K562 (cell line): ENCODE measurements at regions not wholly inside any gene's neighbourhood (a gene's known extent, or its start where the extent isn't known, plus 50 kb on each side); places are given as distances from the start of the nearest gene placed in this dataset.

ENCODE experiments used
- CAMTA2 ChIP-seq: fragments of 250-450 bp; sonication (Bioruptor Pico); conservative IDR thresholded peaks from 2 replicates; pipeline ENCODE4 v1.5.1; 2022
- FOXM1 ChIP-seq, 2 experiments: fragments of 450-650 bp in 1 of 2; sonication (generic) in 1 of 2; formaldehyde crosslinking in 1 of 2; IDR thresholded peaks; 2 replicates each; pipeline versions ENCODE4 v1.6.1 to v1.9.0; 2017 to 2022; ENCODE audit warnings: low read depth in 2 of 2, mild to moderate bottlenecking in 2 of 2, missing genetic modification reagents in 1 of 2, moderate library complexity in 1 of 2
- MAZ ChIP-seq, 2 experiments: fragments of 450-650 bp in 1 of 2; sonication (generic) in 1 of 2; formaldehyde crosslinking; IDR thresholded peaks in 1 of 2; conservative IDR thresholded peaks in 1 of 2; 2 replicates each; pipeline versions ENCODE4 v1.4.0 to v1.5.0; 2020; ENCODE audit warnings: mild to moderate bottlenecking in 1 of 2, missing genetic modification reagents in 1 of 2
- NCOA2 ChIP-seq, 2 experiments: fragments of 450-650 bp; IDR thresholded peaks; 2 replicates each; pipeline ENCODE4 v1.6.1; 2018; ENCODE audit warnings: mild to moderate bottlenecking in 2 of 2, moderate library complexity in 1 of 2; ENCODE audit not compliant: partially characterized antibody in 2 of 2
- NR2F6 ChIP-seq: fragments of 450-650 bp; formaldehyde crosslinking; IDR thresholded peaks from 2 replicates; pipeline ENCODE4 v1.4.0; 2020; ENCODE audit warnings: mild to moderate bottlenecking
- SNIP1 ChIP-seq: fragments of 450-650 bp; IDR thresholded peaks from 2 replicates; pipeline ENCODE4 v1.7.1; 2017; ENCODE audit warnings: low read depth, mild to moderate bottlenecking
- THRB ChIP-seq: fragments of 450-650 bp; formaldehyde crosslinking; conservative IDR thresholded peaks from 2 replicates; pipeline ENCODE4 v1.4.0; 2022; ENCODE audit warnings: mild to moderate bottlenecking, missing genetic modification characterization
- ZBTB11 ChIP-seq, 3 experiments: fragments of 200-800 bp in 1 of 3; fragments of 250-450 bp in 1 of 3; fragments of 450-650 bp in 1 of 3; sonication (Bioruptor Pico) in 1 of 3; sonication (Bioruptor generic) in 1 of 3; formaldehyde crosslinking in 1 of 3; IDR thresholded peaks; 2 replicates each; pipeline versions ENCODE4 v1.6.1 to v1.8.0; 2016 to 2022; ENCODE audit warnings: mild to moderate bottlenecking in 2 of 3, missing genetic modification characterization in 2 of 3, missing compliant biosample characterization in 1 of 3, moderate library complexity in 1 of 3
- ZNF436 ChIP-seq: fragments of 250-450, 450-650 bp; sonication (Bioruptor Pico); formaldehyde crosslinking; IDR thresholded peaks from 2 replicates; pipeline ENCODE4 v1.7.0; 2020; ENCODE audit warnings: mild to moderate bottlenecking
- ZNF696 ChIP-seq: fragments of 250-450 bp; sonication (Bioruptor Pico); conservative IDR thresholded peaks from 2 replicates; pipeline ENCODE4 v1.4.0; 2020; ENCODE audit warnings: mild to moderate bottlenecking, moderate library complexity
- TF ChIP-seq, protein P1 (sequence below): fragments of 200-800 bp; sonication (Bioruptor generic); IDR thresholded peaks from 2 replicates; pipeline ENCODE4 v1.6.1; 2016; ENCODE audit warnings: missing genetic modification characterization, missing compliant biosample characterization
- TF ChIP-seq, protein P2 (sequence below): IDR thresholded peaks from 3 replicates; pipeline ENCODE4 v1.6.1; 2011; ENCODE audit warnings: borderline replicate concordance, mild to moderate bottlenecking, moderate library complexity; ENCODE audit not compliant: insufficient read length; ENCODE audit errors: extremely low read depth

GRCh38 chr1:8197493-8198282 is 120.2 kb upstream of the SLC45A1 start (continued):
- TF ChIP-seq THRB (CRISPR knock-in tag) (no peak), FOXM1 (IDR thresholded peaks at IDR 0.05; ENCODE audit: low read depth) (peak; percentile 85), FOXM1 (CRISPR knock-in tag; IDR thresholded peaks at IDR 0.05; ENCODE audit: low read depth) (no peak), MAZ (CRISPR knock-in tag; conservative IDR thresholded peaks at IDR 0.05 in 1 of 2, IDR thresholded peaks at IDR 0.05 in 1 of 2) (peak; percentile 87 to 94), ZNF696 (CRISPR knock-in tag) (no peak), SNIP1 (peak; percentile 68), CAMTA2 (CRISPR knock-in tag) (no peak), NCOA2 (IDR thresholded peaks at IDR 0.05; ENCODE audit: partially characterized antibody in 2 of 2) (no peak), NR2F6 (no peak), ZNF436 (CRISPR knock-in tag) (no peak), ZBTB11 (CRISPR knock-in tag; IDR thresholded peaks at IDR 0.05) (no peak)
- TF ChIP-seq, protein P1, sequence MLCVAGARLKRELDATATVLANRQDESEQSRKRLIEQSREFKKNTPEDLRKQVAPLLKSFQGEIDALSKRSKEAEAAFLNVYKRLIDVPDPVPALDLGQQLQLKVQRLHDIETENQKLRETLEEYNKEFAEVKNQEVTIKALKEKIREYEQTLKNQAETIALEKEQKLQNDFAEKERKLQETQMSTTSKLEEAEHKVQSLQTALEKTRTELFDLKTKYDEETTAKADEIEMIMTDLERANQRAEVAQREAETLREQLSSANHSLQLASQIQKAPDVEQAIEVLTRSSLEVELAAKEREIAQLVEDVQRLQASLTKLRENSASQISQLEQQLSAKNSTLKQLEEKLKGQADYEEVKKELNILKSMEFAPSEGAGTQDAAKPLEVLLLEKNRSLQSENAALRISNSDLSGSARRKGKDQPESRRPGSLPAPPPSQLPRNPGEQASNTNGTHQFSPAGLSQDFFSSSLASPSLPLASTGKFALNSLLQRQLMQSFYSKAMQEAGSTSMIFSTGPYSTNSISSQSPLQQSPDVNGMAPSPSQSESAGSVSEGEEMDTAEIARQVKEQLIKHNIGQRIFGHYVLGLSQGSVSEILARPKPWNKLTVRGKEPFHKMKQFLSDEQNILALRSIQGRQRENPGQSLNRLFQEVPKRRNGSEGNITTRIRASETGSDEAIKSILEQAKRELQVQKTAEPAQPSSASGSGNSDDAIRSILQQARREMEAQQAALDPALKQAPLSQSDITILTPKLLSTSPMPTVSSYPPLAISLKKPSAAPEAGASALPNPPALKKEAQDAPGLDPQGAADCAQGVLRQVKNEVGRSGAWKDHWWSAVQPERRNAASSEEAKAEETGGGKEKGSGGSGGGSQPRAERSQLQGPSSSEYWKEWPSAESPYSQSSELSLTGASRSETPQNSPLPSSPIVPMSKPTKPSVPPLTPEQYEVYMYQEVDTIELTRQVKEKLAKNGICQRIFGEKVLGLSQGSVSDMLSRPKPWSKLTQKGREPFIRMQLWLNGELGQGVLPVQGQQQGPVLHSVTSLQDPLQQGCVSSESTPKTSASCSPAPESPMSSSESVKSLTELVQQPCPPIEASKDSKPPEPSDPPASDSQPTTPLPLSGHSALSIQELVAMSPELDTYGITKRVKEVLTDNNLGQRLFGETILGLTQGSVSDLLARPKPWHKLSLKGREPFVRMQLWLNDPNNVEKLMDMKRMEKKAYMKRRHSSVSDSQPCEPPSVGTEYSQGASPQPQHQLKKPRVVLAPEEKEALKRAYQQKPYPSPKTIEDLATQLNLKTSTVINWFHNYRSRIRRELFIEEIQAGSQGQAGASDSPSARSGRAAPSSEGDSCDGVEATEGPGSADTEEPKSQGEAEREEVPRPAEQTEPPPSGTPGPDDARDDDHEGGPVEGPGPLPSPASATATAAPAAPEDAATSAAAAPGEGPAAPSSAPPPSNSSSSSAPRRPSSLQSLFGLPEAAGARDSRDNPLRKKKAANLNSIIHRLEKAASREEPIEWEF = 0 out of 2 replicates have a peak, but pooled peaks have one; percentile 27
- TF ChIP-seq, protein P2, sequence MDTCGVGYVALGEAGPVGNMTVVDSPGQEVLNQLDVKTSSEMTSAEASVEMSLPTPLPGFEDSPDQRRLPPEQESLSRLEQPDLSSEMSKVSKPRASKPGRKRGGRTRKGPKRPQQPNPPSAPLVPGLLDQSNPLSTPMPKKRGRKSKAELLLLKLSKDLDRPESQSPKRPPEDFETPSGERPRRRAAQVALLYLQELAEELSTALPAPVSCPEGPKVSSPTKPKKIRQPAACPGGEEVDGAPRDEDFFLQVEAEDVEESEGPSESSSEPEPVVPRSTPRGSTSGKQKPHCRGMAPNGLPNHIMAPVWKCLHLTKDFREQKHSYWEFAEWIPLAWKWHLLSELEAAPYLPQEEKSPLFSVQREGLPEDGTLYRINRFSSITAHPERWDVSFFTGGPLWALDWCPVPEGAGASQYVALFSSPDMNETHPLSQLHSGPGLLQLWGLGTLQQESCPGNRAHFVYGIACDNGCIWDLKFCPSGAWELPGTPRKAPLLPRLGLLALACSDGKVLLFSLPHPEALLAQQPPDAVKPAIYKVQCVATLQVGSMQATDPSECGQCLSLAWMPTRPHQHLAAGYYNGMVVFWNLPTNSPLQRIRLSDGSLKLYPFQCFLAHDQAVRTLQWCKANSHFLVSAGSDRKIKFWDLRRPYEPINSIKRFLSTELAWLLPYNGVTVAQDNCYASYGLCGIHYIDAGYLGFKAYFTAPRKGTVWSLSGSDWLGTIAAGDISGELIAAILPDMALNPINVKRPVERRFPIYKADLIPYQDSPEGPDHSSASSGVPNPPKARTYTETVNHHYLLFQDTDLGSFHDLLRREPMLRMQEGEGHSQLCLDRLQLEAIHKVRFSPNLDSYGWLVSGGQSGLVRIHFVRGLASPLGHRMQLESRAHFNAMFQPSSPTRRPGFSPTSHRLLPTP = no peak
